ENCODE measurements at regions not wholly inside any gene's neighbourhood (a gene's known extent, or its start where the extent isn't known, plus 50 kb on each side); places are given as distances from the start of the nearest gene placed in this dataset.

- TF ChIP-seq, protein P1, sequence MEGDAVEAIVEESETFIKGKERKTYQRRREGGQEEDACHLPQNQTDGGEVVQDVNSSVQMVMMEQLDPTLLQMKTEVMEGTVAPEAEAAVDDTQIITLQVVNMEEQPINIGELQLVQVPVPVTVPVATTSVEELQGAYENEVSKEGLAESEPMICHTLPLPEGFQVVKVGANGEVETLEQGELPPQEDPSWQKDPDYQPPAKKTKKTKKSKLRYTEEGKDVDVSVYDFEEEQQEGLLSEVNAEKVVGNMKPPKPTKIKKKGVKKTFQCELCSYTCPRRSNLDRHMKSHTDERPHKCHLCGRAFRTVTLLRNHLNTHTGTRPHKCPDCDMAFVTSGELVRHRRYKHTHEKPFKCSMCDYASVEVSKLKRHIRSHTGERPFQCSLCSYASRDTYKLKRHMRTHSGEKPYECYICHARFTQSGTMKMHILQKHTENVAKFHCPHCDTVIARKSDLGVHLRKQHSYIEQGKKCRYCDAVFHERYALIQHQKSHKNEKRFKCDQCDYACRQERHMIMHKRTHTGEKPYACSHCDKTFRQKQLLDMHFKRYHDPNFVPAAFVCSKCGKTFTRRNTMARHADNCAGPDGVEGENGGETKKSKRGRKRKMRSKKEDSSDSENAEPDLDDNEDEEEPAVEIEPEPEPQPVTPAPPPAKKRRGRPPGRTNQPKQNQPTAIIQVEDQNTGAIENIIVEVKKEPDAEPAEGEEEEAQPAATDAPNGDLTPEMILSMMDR (IDR thresholded peaks at IDR 0.05; ENCODE audit: low read depth, low read length) = no peak
- no peak for DNase-seq (ENCODE audit: low read depth in 2 of 2)
- H3K4me3 ChIP-seq (replicated peaks in 1 of 2; ENCODE audit: low read depth in 2 of 2, low read length in 2 of 2) = no peak overlapping the region
Measured at GRCh38 chr21:33974513-33975468, 59.2 kb upstream of the ATP5PO start.

DNA sequence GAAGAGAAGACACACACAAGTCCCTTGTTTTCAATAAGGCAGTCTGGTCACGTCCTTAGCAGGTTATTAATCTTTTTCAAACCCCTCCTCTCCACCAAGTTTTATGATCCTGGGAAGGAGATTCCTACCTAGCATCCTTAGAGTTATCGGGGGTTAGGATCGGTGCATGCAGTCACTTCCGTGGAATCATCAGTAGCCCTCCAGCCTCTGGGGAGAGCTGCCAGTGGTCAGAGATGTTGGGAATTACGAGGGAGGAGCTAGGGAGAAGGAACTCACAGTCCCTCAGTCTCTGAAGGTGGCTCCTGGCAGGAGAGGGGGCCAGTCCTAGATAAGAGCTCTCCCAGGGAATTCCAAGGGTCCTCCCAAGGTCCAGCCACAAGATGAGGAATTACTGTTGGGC is 57.7 kb upstream of the ATP5PO start:
- no peak overlapping the region for H3K4me3 ChIP-seq (replicated peaks in 1 of 2; ENCODE audit: low read depth in 2 of 2, low read length in 2 of 2)
- DNase-seq (ENCODE audit: low read depth in 2 of 2) = no peak
- TF ChIP-seq, protein P1 (IDR thresholded peaks at IDR 0.05; ENCODE audit: low read depth, low read length) = no peak

GRCh38 chr21:33972539-33972938 is 56.9 kb upstream of the ATP5PO start:
- DNase-seq (ENCODE audit: low read depth in 2 of 2) = no peak
- TF ChIP-seq, protein P1 (IDR thresholded peaks at IDR 0.05; ENCODE audit: low read depth, low read length) = no peak
- no peak overlapping the region for H3K4me3 ChIP-seq (replicated peaks in 1 of 2; ENCODE audit: low read depth in 2 of 2, low read length in 2 of 2)

GRCh38 chr21:33971492-33972013 is 55.9 kb upstream of the ATP5PO start:
- TF ChIP-seq, protein P1 (IDR thresholded peaks at IDR 0.05; ENCODE audit: low read depth, low read length) = no peak
- H3K4me3 ChIP-seq (replicated peaks in 1 of 2; ENCODE audit: low read depth in 2 of 2, low read length in 2 of 2) = no peak overlapping the region
- peak in 1 of 2 donors; percentile 68 for DNase-seq (ENCODE audit: low read depth in 2 of 2)

DNA sequence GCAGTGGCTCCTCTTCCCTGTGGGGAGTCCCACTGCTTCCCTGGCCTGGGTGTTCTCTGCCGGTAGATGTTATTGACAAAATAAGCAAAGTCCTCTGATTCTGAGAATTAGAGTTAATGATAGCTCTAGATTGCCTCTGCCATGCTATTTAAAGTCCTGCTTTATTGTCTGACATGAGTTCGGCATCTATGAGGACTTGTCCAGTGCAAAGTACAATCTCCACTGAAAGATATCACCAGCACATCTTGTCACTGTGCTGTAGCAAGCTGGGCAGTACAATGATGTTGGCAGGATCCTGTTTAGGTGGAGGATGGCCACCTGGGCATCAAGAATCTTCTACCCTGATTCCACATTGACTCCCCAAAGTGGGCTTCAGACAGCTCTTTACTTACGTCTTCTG is 54.0 kb upstream of the ATP5PO start:
- TF ChIP-seq, protein P1 (IDR thresholded peaks at IDR 0.05; ENCODE audit: low read depth, low read length) = no peak
- DNase-seq (ENCODE audit: low read depth in 2 of 2) = no peak
- no peak overlapping the region for H3K4me3 ChIP-seq (replicated peaks in 1 of 2; ENCODE audit: low read depth in 2 of 2, low read length in 2 of 2)

- TF ChIP-seq, protein P1 (IDR thresholded peaks at IDR 0.05; ENCODE audit: low read depth, low read length) = no peak
- H3K4me3 ChIP-seq (replicated peaks in 1 of 2; ENCODE audit: low read depth in 2 of 2, low read length in 2 of 2) = no peak overlapping the region
- peak in 1 of 2 donors; percentile 47 for DNase-seq (ENCODE audit: low read depth in 2 of 2)
Measured at GRCh38 chr21:33968995-33969348, 53.4 kb upstream of the ATP5PO start.

Measured in cardiac fibroblast (primary cell).